Upper lobe of left lung (tissue), 6 donors: ENCODE measurements at regions not wholly inside any gene's neighbourhood (a gene's known extent, or its start where the extent isn't known, plus 50 kb on each side); places are given as distances from the start of the nearest gene placed in this dataset.

Experiments
- ATAC-seq, 2 donors: fragments of 200-7000 bp; cut with Tn5 transposase; one replicate each; pipeline ENCODE4 v1.9.1; 2022; ENCODE audit warnings: mild to moderate bottlenecking in 2 of 2, moderate library complexity in 2 of 2; ENCODE audit not compliant: low FRiP score in 2 of 2
- DNase-seq, 2 donors: peaks; one replicate each; pipeline ENCODE4 v3.0.0-alpha.2; 2019 to 2020
- H3K27ac ChIP-seq, 4 donors: fragments of 200-600 bp; sonication (generic); one replicate each; pipeline ENCODE4 v1.5.1; 2016 to 2019
- H3K27me3 ChIP-seq, 4 donors: fragments of 200-600 bp; sonication (generic); one replicate each; pipeline ENCODE4 v1.5.1; 2017 to 2019
- H3K36me3 ChIP-seq, 4 donors: fragments of 200-600 bp; sonication (generic); one replicate each; pipeline ENCODE4 v1.5.1; 2016 to 2019
- H3K4me1 ChIP-seq, 4 donors: fragments of 200-600 bp; sonication (generic); one replicate each; pipeline ENCODE4 v1.5.1; 2018 to 2019
- H3K4me3 ChIP-seq, 4 donors: fragments of 200-600 bp; sonication (generic); one replicate each; pipeline ENCODE4 v1.5.1; 2017 to 2019; ENCODE audit warnings: mild to moderate bottlenecking in 2 of 4, moderate library complexity in 1 of 4
- H3K9me3 ChIP-seq, 4 donors: fragments of 200-600 bp; sonication (generic); one replicate each; pipeline ENCODE4 v1.5.1; 2018 to 2019
- CTCF ChIP-seq, 6 experiments: fragments of 450-650 bp in 4 of 6; fragments of 200-600 bp in 2 of 6; sonication (generic) in 2 of 6; IDR thresholded peaks; one replicate each; pipeline ENCODE4 v1.5.1; 2016 to 2019; ENCODE audit warnings: antibody characterized with exemption in 6 of 6
- EP300 ChIP-seq, 4 donors: sonication (generic); formaldehyde crosslinking; IDR thresholded peaks; one replicate each; pipeline ENCODE4 v1.5.1; 2017; ENCODE audit warnings: antibody characterized with exemption in 4 of 4, control low read depth in 2 of 4
- POLR2A ChIP-seq, 4 donors: fragments of 450-650 bp; IDR thresholded peaks; one replicate each; pipeline ENCODE4 v1.5.1; 2016 to 2017; ENCODE audit warnings: antibody characterized with exemption in 4 of 4, mild to moderate bottlenecking in 2 of 4
- POLR2AphosphoS5 ChIP-seq, 2 donors: sonication (generic); formaldehyde crosslinking; IDR thresholded peaks; one replicate each; pipeline ENCODE4 v1.5.1; 2017; ENCODE audit warnings: antibody characterized with exemption in 2 of 2
- WGBS, 2 donors: methylation state at CpG; one replicate each; pipeline ENCODE4 v1.1.5; 2017 to 2018; 5-methylcytosine and 5-hydroxymethylcytosine counted together
- donor health status: DM: no; HTN: no; CAD: no; lungs with moderate emphysema.
- donor health status: DM: no; HTN: yes; CAD: no; lungs with severe emphysema.

GRCh38 chr7:17619196-17619818 is 320.9 kb downstream of the AHR start:
- H3K9me3 ChIP-seq = no peaks in the 10 kb centered on the region
- 90 to 93% methylated on average over 5 of the region's 5 CpGs for WGBS, 2 donors
- no peak for TF ChIP-seq EP300 (IDR thresholded peaks at IDR 0.05)
- TF ChIP-seq CTCF (IDR thresholded peaks at IDR 0.05) = no peak
- no peak for TF ChIP-seq POLR2A (IDR thresholded peaks at IDR 0.05)
- no peak for TF ChIP-seq POLR2AphosphoS5 (IDR thresholded peaks at IDR 0.05)

GRCh38 chr7:17620566-17620965 is 319.7 kb downstream of the SNX13 start:
- H3K9me3 ChIP-seq = no peaks in the 10 kb centered on the region
- DNase-seq (no peak), ATAC-seq (no peak)
- no peak for TF ChIP-seq EP300 (IDR thresholded peaks at IDR 0.05)
- no peak for TF ChIP-seq CTCF (IDR thresholded peaks at IDR 0.05)
- TF ChIP-seq POLR2A (IDR thresholded peaks at IDR 0.05) = no peak
- TF ChIP-seq POLR2AphosphoS5 (IDR thresholded peaks at IDR 0.05) = no peak
- 58 to 62% methylated on average over 2 of the region's 2 CpGs for WGBS, 2 donors
- no peaks in the 10 kb centered on the region for H3K36me3 ChIP-seq
- peaks cover 0 to 6% (median 0%) of the 10 kb centered on the region in 4 donors for H3K4me1 ChIP-seq
- H3K4me3 ChIP-seq = no peak overlapping the region
- H3K27me3 ChIP-seq = no peaks in the 10 kb centered on the region
- H3K27ac ChIP-seq = no peak overlapping the region

More at GRCh38 chr7:17619196-17619818, 320.9 kb downstream of the AHR start:
- H3K27ac ChIP-seq = no peak overlapping the region
- ATAC-seq (no peak), DNase-seq (no peak)
- no peaks in the 10 kb centered on the region for H3K27me3 ChIP-seq
- no peak overlapping the region for H3K4me3 ChIP-seq
- no peaks in the 10 kb centered on the region for H3K36me3 ChIP-seq
- peaks cover 0 to 6% (median 0%) of the 10 kb centered on the region in 4 donors for H3K4me1 ChIP-seq

- ATAC-seq = no peak
- Histone ChIP-seq H3K27ac (no peak overlapping the region), H3K27me3 (no peaks in the 10 kb centered on the region), H3K9me3 (no peaks in the 10 kb centered on the region), H3K4me3 (no peak overlapping the region), H3K4me1 (peaks cover 0 to 6% (median 0%) of the 10 kb centered on the region in 4 donors), H3K36me3 (no peaks in the 10 kb centered on the region)
- 75 to 87% methylated on average over 2 of the region's 2 CpGs for WGBS, 2 donors
- no peak for DNase-seq
- TF ChIP-seq POLR2AphosphoS5 (IDR thresholded peaks at IDR 0.05) = no peak
- TF ChIP-seq CTCF (IDR thresholded peaks at IDR 0.05) = no peak
- no peak for TF ChIP-seq POLR2A (IDR thresholded peaks at IDR 0.05)
These were observed 317.8 kb downstream of the SNX13 start for GRCh38 chr7:17622451-17622850.

- DNase-seq = no peak
- Histone ChIP-seq H3K27me3 (no peaks in the 10 kb centered on the region), H3K27ac (no peak overlapping the region), H3K4me3 (no peak overlapping the region), H3K4me1 (no peaks in the 10 kb centered on the region), H3K36me3 (no peaks in the 10 kb centered on the region), H3K9me3 (no peaks in the 10 kb centered on the region)
- TF ChIP-seq POLR2A (IDR thresholded peaks at IDR 0.05) (no peak), EP300 (IDR thresholded peaks at IDR 0.05) (no peak), CTCF (IDR thresholded peaks at IDR 0.05) (no peak), POLR2AphosphoS5 (IDR thresholded peaks at IDR 0.05) (no peak)
- no peak for ATAC-seq
These were observed 316.6 kb downstream of the SNX13 start for GRCh38 chr7:17623546-17624185.

GRCh38 chr7:17624379-17624778 is 315.9 kb downstream of the SNX13 start:
- no peaks in the 10 kb centered on the region for H3K27me3 ChIP-seq
- H3K4me3 ChIP-seq = no peak overlapping the region
- ATAC-seq (no peak), DNase-seq (no peak)
- H3K36me3 ChIP-seq = no peaks in the 10 kb centered on the region
- no peaks in the 10 kb centered on the region for H3K4me1 ChIP-seq
- TF ChIP-seq EP300 (IDR thresholded peaks at IDR 0.05) = no peak
- no peak for TF ChIP-seq CTCF (IDR thresholded peaks at IDR 0.05)
- TF ChIP-seq POLR2A (IDR thresholded peaks at IDR 0.05) = no peak
- TF ChIP-seq POLR2AphosphoS5 (IDR thresholded peaks at IDR 0.05) = no peak
- no peak overlapping the region for H3K27ac ChIP-seq
- H3K9me3 ChIP-seq = no peaks in the 10 kb centered on the region
